Stomach (tissue), 4 donors: ENCODE measurements at regions not wholly inside any gene's neighbourhood (a gene's known extent, or its start where the extent isn't known, plus 50 kb on each side); places are given as distances from the start of the nearest gene placed in this dataset.

Source experiments
- EP300 ChIP-seq: sonication (generic); formaldehyde crosslinking; IDR thresholded peaks from one replicate; pipeline ENCODE4 v1.6.1; 2017; ENCODE audit warnings: antibody characterized with exemption
- POLR2A ChIP-seq, 4 donors: fragments of 450-650 bp; IDR thresholded peaks; one replicate each; pipeline ENCODE4 v1.6.1; 2016; ENCODE audit warnings: antibody characterized with exemption in 4 of 4, control low read depth in 2 of 4, mild to moderate bottlenecking in 1 of 4, moderate library complexity in 1 of 4
- POLR2AphosphoS5 ChIP-seq, 3 donors: sonication (generic); formaldehyde crosslinking; IDR thresholded peaks; one replicate each; pipeline ENCODE4 v1.6.1; 2016; ENCODE audit warnings: antibody characterized with exemption in 3 of 3
- TF ChIP-seq, protein P1 (sequence below), 7 experiments: fragments of 450-650 bp in 4 of 7; fragments of 200-600 bp in 3 of 7; sonication (generic) in 3 of 7; IDR thresholded peaks; one replicate each; pipeline ENCODE4 v1.5.1; 2016 to 2019; ENCODE audit warnings: antibody characterized with exemption in 7 of 7, control low read depth in 2 of 7, mild to moderate bottlenecking in 1 of 7

DNA sequence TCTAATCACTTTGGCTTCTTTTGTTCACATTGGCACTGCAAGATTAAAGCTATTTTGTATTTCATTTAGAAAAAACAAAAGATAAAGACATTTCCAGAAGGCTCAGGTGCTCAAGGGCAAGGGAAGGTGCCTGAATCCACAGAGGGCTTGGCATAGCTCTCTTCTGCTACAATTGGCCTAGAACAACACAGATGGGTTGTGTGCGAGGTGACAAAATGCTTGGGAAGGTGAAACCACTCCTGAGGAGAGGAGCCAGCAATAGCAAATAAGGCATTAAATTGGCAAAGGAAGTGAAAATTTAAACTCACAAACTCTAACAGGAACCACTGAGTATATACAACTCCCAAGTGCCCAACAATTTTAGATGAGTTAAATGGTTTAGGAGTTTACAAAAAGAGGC, 1290.4 kb upstream of the CHAC2 start:
- TF ChIP-seq, protein P1, sequence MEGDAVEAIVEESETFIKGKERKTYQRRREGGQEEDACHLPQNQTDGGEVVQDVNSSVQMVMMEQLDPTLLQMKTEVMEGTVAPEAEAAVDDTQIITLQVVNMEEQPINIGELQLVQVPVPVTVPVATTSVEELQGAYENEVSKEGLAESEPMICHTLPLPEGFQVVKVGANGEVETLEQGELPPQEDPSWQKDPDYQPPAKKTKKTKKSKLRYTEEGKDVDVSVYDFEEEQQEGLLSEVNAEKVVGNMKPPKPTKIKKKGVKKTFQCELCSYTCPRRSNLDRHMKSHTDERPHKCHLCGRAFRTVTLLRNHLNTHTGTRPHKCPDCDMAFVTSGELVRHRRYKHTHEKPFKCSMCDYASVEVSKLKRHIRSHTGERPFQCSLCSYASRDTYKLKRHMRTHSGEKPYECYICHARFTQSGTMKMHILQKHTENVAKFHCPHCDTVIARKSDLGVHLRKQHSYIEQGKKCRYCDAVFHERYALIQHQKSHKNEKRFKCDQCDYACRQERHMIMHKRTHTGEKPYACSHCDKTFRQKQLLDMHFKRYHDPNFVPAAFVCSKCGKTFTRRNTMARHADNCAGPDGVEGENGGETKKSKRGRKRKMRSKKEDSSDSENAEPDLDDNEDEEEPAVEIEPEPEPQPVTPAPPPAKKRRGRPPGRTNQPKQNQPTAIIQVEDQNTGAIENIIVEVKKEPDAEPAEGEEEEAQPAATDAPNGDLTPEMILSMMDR (IDR thresholded peaks at IDR 0.05): no peak
- TF ChIP-seq POLR2A (IDR thresholded peaks at IDR 0.05): no peak
- TF ChIP-seq POLR2AphosphoS5 (IDR thresholded peaks at IDR 0.05): no peak
- no peak for TF ChIP-seq EP300
